ENCODE measurements at regions not wholly inside any gene's neighbourhood (a gene's known extent, or its start where the extent isn't known, plus 50 kb on each side); places are given as distances from the start of the nearest gene placed in this dataset.

GRCh38 chr1:232568331-232568852 is 61.5 kb downstream of the SIPA1L2 start:
- no peak for TF ChIP-seq POLR2A (IDR thresholded peaks at IDR 0.05; ENCODE audit: low read depth)
- TF ChIP-seq CTCF (IDR thresholded peaks at IDR 0.05), result no peak

Measured in esophagus muscularis mucosa (tissue), 3 donors.